ENCODE measurements at regions not wholly inside any gene's neighbourhood (a gene's known extent, or its start where the extent isn't known, plus 50 kb on each side); places are given as distances from the start of the nearest gene placed in this dataset.
A peak's percentile ranks its signal among the peaks of the same experiment; 100 is the strongest.

DNA sequence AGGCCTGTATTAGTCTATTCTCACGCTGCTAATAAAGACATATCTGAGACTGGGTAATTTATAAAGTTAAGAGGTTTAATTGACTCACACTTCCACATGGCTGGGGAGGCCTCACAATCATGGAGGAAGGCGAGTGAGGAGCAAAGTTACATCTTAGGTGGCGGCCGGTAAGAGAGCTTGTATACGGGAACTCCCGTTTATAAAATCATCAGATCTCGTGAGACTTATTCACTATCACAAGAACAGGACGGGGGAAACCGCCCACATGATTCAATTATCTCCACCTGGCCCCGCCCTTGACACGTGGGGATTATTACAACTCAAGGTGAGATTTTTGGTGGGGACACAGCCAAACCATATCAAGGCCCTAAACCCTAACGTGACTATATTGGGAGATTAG, 110.1 kb downstream of the LLPH start:
- H3K27me3 ChIP-seq, result no peaks in the 10 kb centered on the region
- TF ChIP-seq, protein P1, sequence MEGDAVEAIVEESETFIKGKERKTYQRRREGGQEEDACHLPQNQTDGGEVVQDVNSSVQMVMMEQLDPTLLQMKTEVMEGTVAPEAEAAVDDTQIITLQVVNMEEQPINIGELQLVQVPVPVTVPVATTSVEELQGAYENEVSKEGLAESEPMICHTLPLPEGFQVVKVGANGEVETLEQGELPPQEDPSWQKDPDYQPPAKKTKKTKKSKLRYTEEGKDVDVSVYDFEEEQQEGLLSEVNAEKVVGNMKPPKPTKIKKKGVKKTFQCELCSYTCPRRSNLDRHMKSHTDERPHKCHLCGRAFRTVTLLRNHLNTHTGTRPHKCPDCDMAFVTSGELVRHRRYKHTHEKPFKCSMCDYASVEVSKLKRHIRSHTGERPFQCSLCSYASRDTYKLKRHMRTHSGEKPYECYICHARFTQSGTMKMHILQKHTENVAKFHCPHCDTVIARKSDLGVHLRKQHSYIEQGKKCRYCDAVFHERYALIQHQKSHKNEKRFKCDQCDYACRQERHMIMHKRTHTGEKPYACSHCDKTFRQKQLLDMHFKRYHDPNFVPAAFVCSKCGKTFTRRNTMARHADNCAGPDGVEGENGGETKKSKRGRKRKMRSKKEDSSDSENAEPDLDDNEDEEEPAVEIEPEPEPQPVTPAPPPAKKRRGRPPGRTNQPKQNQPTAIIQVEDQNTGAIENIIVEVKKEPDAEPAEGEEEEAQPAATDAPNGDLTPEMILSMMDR (IDR thresholded peaks at IDR 0.05; ENCODE audit: low read depth, low read length), result no peak
- no peaks in the 10 kb centered on the region for H3K36me3 ChIP-seq
- no peaks in the 10 kb centered on the region for H3K9me3 ChIP-seq (ENCODE audit: low read depth)
- H3K4me1 ChIP-seq (ENCODE audit: low read depth), result peaks cover 4% of the 10 kb centered on the region
- H3K27ac ChIP-seq, result no peak overlapping the region
- H3K4me3 ChIP-seq, result no peak overlapping the region
- DNase-seq (ENCODE audit: low read depth in 1 of 2, low spot score in 1 of 2), result no peak

- DNase-seq (ENCODE audit: low read depth in 1 of 2, low spot score in 1 of 2), result peak in 1 of 2 donors; percentile 38
- Histone ChIP-seq H3K27ac (no peak overlapping the region), H3K27me3 (no peaks in the 10 kb centered on the region), H3K4me3 (no peak overlapping the region), H3K36me3 (no peaks in the 10 kb centered on the region), H3K4me1 (ENCODE audit: low read depth) (peaks cover 16% of the 10 kb centered on the region), H3K9me3 (ENCODE audit: low read depth) (no peaks in the 10 kb centered on the region)
- TF ChIP-seq, protein P1 (IDR thresholded peaks at IDR 0.05; ENCODE audit: low read depth, low read length), result no peak
These were observed 112.8 kb downstream of the LLPH start for GRCh38 chr12:66017736-66018135.

Data from cardiac muscle cell (in vitro differentiated cells and primary cell).